ENCODE measurements at regions not wholly inside any gene's neighbourhood (a gene's known extent, or its start where the extent isn't known, plus 50 kb on each side); places are given as distances from the start of the nearest gene placed in this dataset.

DNA sequence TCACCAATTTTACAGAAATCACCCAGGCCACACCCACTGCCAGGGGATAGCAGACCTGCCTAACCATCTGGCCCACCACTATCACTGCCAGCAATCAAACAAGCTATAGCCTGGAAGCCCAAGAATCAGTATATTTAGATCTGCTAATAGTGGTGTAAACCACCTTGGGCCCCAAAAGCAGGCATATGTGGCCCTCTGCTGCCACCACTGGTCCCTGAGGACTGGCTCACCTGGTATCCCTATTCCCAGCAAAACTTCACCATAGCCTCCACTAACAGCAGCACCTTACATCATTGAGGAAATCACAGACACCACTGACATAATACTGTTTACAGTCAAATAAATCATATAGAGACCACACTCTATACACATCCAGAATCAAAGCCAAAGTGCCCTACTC, 880.4 kb upstream of the MAN1A1 start:
- H3K4me3 Mint-ChIP-seq, result no peak overlapping the region
- no peaks in the 10 kb centered on the region for H3K36me3 Mint-ChIP-seq (ENCODE audit: insufficient read depth)
- H3K9me3 Mint-ChIP-seq, result peaks cover 7 to 8% of the 10 kb centered on the region in 2 donors
- ATAC-seq (replicated peaks) (no peak), DNase-seq (no peak)
- no peaks in the 10 kb centered on the region for H3K4me1 Mint-ChIP-seq (ENCODE audit: low read depth in 2 of 2)
- no peaks in the 10 kb centered on the region for H3K27me3 Mint-ChIP-seq
- H3K27ac Mint-ChIP-seq, result no peak overlapping the region

DNA sequence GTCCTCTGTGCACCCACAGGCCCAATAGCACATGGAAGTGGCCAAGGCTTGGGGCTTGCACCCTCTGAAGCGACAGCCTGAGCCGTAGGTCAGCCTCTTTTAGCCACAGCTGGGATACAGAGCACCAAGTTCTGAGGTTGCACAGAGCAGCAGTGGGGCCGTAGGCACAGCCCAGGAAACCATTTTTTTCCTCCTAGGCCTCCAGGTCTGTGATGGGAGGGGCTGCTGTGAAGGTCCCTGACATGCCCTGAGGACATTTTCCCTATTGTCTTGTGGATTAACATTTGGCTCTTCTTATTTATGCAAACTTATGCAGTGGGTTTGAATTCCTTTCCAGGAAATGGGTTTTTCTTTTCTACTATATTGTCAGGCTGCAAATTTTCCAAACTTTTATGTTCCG, 878.7 kb upstream of the MAN1A1 start:
- no peaks in the 10 kb centered on the region for H3K36me3 Mint-ChIP-seq (ENCODE audit: insufficient read depth)
- ATAC-seq (replicated peaks) (no peak), DNase-seq (no peak)
- no peak overlapping the region for H3K27ac Mint-ChIP-seq
- no peaks in the 10 kb centered on the region for H3K4me1 Mint-ChIP-seq (ENCODE audit: low read depth in 2 of 2)
- H3K27me3 Mint-ChIP-seq, result no peaks in the 10 kb centered on the region
- H3K9me3 Mint-ChIP-seq, result peaks cover 4 to 8% of the 10 kb centered on the region in 2 donors
- H3K4me3 Mint-ChIP-seq, result no peak overlapping the region

GRCh38 chr6:120219339-120219738, 869.8 kb upstream of the MAN1A1 start:
- DNase-seq, result no peak
- Mint-ChIP-seq H3K4me3 (no peak overlapping the region), H3K9me3 (peaks cover 0 to 2% of the 10 kb centered on the region in 2 donors), H3K4me1 (ENCODE audit: low read depth in 2 of 2) (no peaks in the 10 kb centered on the region), H3K36me3 (ENCODE audit: insufficient read depth) (no peaks in the 10 kb centered on the region), H3K27ac (no peak overlapping the region), H3K27me3 (no peaks in the 10 kb centered on the region)
- ATAC-seq (replicated peaks), result no peak

DNA sequence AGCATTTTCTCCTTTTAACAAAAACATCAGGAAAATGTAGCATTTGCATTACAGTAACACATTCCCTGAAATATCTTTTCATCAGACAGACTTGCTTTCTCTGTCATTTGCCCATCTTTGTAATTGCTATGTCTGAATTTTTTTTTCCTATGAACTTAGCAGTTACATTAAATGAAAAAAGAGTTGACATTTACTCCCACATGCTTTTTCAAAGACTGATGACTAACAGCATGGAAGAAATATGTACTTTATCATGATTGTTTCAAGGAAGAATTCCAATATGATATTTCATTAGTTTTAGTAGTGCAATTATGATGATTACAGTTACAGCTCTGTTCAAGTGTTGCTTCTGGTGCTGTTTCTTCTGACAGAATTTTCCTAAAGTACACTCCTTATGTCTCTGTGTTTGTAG, 864.5 kb upstream of the MAN1A1 start:
- Mint-ChIP-seq H3K27ac (no peak overlapping the region), H3K9me3 (peaks cover 0 to 1% of the 10 kb centered on the region in 2 donors), H3K27me3 (no peaks in the 10 kb centered on the region), H3K4me1 (ENCODE audit: low read depth in 2 of 2) (no peaks in the 10 kb centered on the region), H3K36me3 (ENCODE audit: insufficient read depth) (no peaks in the 10 kb centered on the region), H3K4me3 (no peak overlapping the region)
- DNase-seq, result no peak
- no peak for ATAC-seq (replicated peaks)

- DNase-seq (no peak), ATAC-seq (replicated peaks) (no peak)
- Mint-ChIP-seq H3K27ac (no peak overlapping the region), H3K4me1 (ENCODE audit: low read depth in 2 of 2) (no peaks in the 10 kb centered on the region), H3K9me3 (peaks cover 0 to 1% of the 10 kb centered on the region in 2 donors), H3K36me3 (ENCODE audit: insufficient read depth) (no peaks in the 10 kb centered on the region), H3K4me3 (no peak overlapping the region), H3K27me3 (no peaks in the 10 kb centered on the region)
Measured at GRCh38 chr6:120211955-120212792, 862.6 kb upstream of the MAN1A1 start.

DNA sequence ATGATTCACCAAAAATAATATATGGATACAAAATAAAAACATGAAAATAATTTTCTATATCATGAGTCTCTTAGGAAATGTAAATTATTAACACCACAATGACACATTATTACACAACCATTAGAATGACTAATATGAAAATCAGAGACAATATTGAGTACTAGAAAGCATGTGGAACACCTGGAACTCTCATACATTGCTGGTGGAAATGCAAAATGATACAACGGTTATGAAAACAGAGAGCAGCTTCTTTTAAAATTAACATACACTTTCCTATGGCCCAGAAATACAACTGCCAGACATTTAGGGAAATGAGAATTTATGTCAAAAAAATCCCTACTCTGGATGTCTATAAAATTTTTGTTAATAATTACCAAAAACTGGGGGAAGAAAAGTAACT, 853.3 kb upstream of the MAN1A1 start:
- peaks cover 0 to 5% of the 10 kb centered on the region in 2 donors for H3K9me3 Mint-ChIP-seq
- H3K4me1 Mint-ChIP-seq (ENCODE audit: low read depth in 2 of 2), result no peaks in the 10 kb centered on the region
- no peaks in the 10 kb centered on the region for H3K27me3 Mint-ChIP-seq
- H3K27ac Mint-ChIP-seq, result no peak overlapping the region
- no peak for DNase-seq
- H3K36me3 Mint-ChIP-seq (ENCODE audit: insufficient read depth), result no peaks in the 10 kb centered on the region
- H3K4me3 Mint-ChIP-seq, result no peak overlapping the region
- ATAC-seq (replicated peaks), result no peak

DNA sequence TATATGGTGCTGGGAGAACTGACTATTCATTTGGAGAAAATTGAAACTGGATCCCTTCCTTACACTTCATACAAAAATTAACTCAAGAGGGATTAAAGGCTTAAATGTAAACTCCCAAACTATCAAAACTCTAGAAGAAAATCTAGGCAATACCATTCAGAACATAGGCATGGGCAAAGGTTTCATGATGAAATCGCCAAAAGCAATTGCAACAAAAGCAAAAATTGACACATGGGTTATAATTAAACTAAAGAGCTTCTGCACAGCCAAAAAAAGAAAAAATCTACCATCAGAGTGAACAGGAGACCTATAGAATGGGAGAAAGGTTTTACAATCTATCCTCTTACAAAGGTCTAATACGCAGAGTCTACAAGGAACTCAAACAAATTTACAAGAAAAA, 851.3 kb upstream of the MAN1A1 start:
- Mint-ChIP-seq H3K9me3 (peaks cover 0 to 2% of the 10 kb centered on the region in 2 donors), H3K36me3 (ENCODE audit: insufficient read depth) (no peaks in the 10 kb centered on the region), H3K27ac (no peak overlapping the region), H3K4me3 (no peak overlapping the region), H3K27me3 (no peaks in the 10 kb centered on the region), H3K4me1 (ENCODE audit: low read depth in 2 of 2) (no peaks in the 10 kb centered on the region)
- DNase-seq, result no peak
- no peak for ATAC-seq (replicated peaks)

DNA sequence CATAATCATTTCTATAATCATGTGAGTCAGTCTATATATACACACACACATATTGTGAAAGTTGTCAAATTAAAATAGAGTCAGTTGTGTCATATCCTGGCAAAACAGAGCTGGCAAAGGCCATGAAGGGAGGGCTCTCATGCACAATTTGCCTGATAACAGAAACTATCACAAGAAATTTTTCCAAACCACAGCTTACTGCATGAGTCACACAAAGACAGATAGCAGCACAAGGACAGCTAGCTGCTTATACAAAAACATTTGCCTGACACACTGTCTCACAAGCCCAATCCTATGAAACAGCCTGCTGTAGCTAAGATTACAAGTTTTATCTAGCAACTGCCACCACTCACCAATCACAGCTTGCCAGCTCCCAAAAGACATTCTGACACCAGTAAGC, 848.5 kb upstream of the MAN1A1 start:
- Mint-ChIP-seq H3K4me1 (ENCODE audit: low read depth in 2 of 2) (no peaks in the 10 kb centered on the region), H3K36me3 (ENCODE audit: insufficient read depth) (no peaks in the 10 kb centered on the region), H3K9me3 (peaks cover 0 to 3% of the 10 kb centered on the region in 2 donors), H3K4me3 (no peak overlapping the region), H3K27me3 (no peaks in the 10 kb centered on the region), H3K27ac (no peak overlapping the region)
- ATAC-seq (replicated peaks), result no peak
- DNase-seq, result no peak

DNA sequence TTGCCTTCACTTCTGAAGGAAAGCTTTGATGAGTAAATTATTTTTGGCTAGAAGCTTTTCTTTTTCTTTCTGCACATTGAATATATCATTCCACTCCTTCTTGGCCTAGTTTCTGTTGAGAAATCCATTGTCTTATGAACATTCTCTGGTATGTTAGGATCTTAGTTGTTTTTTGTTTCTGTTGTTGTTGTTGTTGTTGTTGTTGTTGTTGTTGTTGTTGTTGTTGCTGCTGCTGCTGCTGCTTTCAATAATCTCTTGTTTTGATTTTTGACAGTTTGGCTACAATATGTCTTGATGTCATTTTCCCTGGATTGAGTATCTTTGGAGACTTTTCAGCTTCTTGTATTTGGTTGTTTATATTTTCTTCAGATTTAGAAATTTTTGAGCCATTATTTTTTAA, 836.5 kb upstream of the MAN1A1 start:
- peaks cover 0 to 6% of the 10 kb centered on the region in 2 donors for H3K27me3 Mint-ChIP-seq
- H3K9me3 Mint-ChIP-seq, result peaks cover 0 to 1% of the 10 kb centered on the region in 2 donors
- H3K4me1 Mint-ChIP-seq (ENCODE audit: low read depth in 2 of 2), result no peaks in the 10 kb centered on the region
- H3K36me3 Mint-ChIP-seq (ENCODE audit: insufficient read depth), result no peaks in the 10 kb centered on the region
- no peak overlapping the region for H3K4me3 Mint-ChIP-seq
- no peak overlapping the region for H3K27ac Mint-ChIP-seq
- no peak for ATAC-seq (replicated peaks)
- DNase-seq, result no peak

GRCh38 chr6:120173250-120173649, 823.7 kb upstream of the MAN1A1 start:
- ATAC-seq (replicated peaks) (no peak), DNase-seq (no peak)
- no peak overlapping the region for H3K4me3 Mint-ChIP-seq
- H3K27me3 Mint-ChIP-seq, result no peaks in the 10 kb centered on the region
- H3K27ac Mint-ChIP-seq, result no peak overlapping the region
- H3K9me3 Mint-ChIP-seq, result no peaks in the 10 kb centered on the region
- H3K36me3 Mint-ChIP-seq (ENCODE audit: insufficient read depth), result no peaks in the 10 kb centered on the region
- H3K4me1 Mint-ChIP-seq (ENCODE audit: low read depth in 2 of 2), result no peaks in the 10 kb centered on the region

- Mint-ChIP-seq H3K9me3 (no peaks in the 10 kb centered on the region), H3K4me1 (ENCODE audit: low read depth in 2 of 2) (no peaks in the 10 kb centered on the region), H3K36me3 (ENCODE audit: insufficient read depth) (no peaks in the 10 kb centered on the region), H3K27ac (no peak overlapping the region), H3K27me3 (no peaks in the 10 kb centered on the region), H3K4me3 (no peak overlapping the region)
- DNase-seq, result no peak
- ATAC-seq (replicated peaks), result no peak
Measured at GRCh38 chr6:120164531-120164930, 815.0 kb upstream of the MAN1A1 start.

- H3K9me3 Mint-ChIP-seq, result no peaks in the 10 kb centered on the region
- ATAC-seq (replicated peaks) (no peak), DNase-seq (no peak)
- H3K36me3 Mint-ChIP-seq (ENCODE audit: insufficient read depth), result no peaks in the 10 kb centered on the region
- no peaks in the 10 kb centered on the region for H3K27me3 Mint-ChIP-seq
- no peak overlapping the region for H3K27ac Mint-ChIP-seq
- no peak overlapping the region for H3K4me3 Mint-ChIP-seq
- no peaks in the 10 kb centered on the region for H3K4me1 Mint-ChIP-seq (ENCODE audit: low read depth in 2 of 2)
Measured at GRCh38 chr6:120157873-120158272, 808.3 kb upstream of the MAN1A1 start.

DNA sequence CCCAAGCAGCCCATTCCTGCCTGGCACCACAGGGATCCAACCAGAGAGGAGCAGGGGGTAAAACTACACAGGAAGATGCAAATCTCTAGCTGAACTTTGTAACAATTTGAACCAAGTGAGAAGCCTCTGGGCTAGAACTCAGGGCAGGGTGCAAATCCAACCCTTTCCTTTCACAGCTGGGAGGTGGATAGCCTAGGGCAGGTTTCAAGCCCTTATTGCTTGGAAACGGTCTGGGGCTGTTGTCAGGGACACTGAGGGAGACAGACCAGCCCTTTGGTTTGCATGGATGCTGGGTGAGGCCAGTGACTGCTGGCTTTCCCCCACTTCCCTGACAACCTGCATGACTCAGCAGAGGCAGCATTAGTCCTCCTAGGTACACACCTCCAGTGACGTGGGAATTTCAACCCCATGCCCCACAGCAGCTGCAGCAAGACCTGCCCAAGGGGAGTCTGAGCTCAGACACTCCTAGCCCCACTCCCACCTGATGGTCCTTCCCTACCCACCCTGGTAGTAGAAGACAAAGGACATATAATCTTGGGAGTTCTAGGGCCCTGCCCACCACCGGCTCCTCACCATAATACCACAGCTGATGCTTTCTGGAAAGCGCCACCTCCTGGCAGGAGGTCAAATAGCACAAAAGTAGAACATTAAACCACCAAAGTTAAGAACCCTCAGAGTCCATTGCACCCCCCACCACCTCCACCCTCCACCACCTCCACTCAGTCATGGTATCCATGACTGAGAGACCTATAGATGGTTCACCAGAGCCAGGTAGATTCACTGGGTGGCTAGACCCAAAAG, 797.7 kb upstream of the MAN1A1 start:
- Mint-ChIP-seq H3K27me3 (no peaks in the 10 kb centered on the region), H3K4me3 (no peak overlapping the region), H3K27ac (no peak overlapping the region), H3K4me1 (ENCODE audit: low read depth in 2 of 2) (no peaks in the 10 kb centered on the region), H3K9me3 (peaks cover 10 to 23% of the 10 kb centered on the region in 2 donors), H3K36me3 (ENCODE audit: insufficient read depth) (no peaks in the 10 kb centered on the region)
- DNase-seq, result no peak
- no peak for ATAC-seq (replicated peaks)

- H3K4me1 Mint-ChIP-seq (ENCODE audit: low read depth in 2 of 2), result no peaks in the 10 kb centered on the region
- no peaks in the 10 kb centered on the region for H3K36me3 Mint-ChIP-seq (ENCODE audit: insufficient read depth)
- ATAC-seq (replicated peaks) (no peak), DNase-seq (no peak)
- no peak overlapping the region for H3K27ac Mint-ChIP-seq
- H3K4me3 Mint-ChIP-seq, result no peak overlapping the region
- H3K27me3 Mint-ChIP-seq, result no peaks in the 10 kb centered on the region
- H3K9me3 Mint-ChIP-seq, result peaks cover 0 to 2% of the 10 kb centered on the region in 2 donors
Measured at GRCh38 chr6:120141601-120142000, 792.0 kb upstream of the MAN1A1 start.

All from effector memory CD8-positive, alpha-beta T cell (primary cell).